CD1c-positive myeloid dendritic cell (primary cell): ENCODE measurements at regions not wholly inside any gene's neighbourhood (a gene's known extent, or its start where the extent isn't known, plus 50 kb on each side); places are given as distances from the start of the nearest gene placed in this dataset.
A peak's percentile ranks its signal among the peaks of the same experiment; 100 is the strongest.

Experiments
- DNase-seq: peaks from one replicate; pipeline ENCODE4 v3.0.0-alpha.2; 2016; ENCODE audit errors: extremely low spot score

GRCh38 chr2:144158096-144158495, 361.8 kb downstream of the ZEB2 start:
- no peak for DNase-seq

DNA sequence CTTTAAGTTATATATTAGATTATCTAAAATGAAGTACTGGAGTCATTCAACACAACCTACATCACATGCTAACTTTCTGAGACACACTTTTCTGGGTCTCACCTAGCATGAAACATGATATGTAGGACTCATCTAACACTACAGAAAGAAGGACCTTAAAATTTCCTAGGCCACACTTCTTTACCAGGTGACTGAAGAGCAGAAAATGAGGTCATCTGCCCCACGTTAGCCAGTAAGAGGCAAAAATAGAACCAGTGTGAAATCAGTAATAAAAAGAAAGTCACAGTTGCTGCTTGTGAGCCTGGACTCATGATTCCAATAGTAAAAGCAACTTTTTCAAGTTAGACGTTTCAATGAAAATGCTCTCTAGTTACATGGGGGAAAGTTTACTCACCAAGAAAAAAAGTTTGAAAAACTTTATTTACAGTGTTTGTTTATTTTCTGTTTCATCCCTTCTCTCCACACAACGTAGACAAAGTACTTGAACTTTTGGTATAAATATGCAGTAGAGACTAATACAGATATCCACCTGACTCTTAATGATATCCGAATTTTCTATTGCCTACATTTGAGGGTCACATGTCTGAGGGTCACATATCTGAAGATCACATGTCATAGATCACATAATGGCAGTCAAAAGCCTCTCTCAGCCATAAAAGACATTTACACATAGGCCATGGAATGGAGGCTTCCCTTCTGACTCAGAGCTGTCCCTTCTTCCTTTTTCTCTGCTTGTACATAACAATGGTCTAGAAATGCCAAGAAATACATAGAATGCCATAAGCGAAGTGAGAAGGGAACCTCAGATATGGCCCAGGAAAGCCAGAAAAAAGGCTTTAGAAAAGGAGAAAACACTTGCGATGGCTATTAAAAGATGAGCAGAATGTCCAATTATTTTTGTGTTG, 362.9 kb downstream of the ZEB2 start:
- no peak for DNase-seq

GRCh38 chr2:144154205-144154604, 365.7 kb downstream of the ZEB2 start:
- no peak for DNase-seq

- peak; percentile 69 for DNase-seq
Observed at GRCh38 chr2:144152817-144153271, 367.1 kb downstream of the ZEB2 start.

- DNase-seq: no peak
Observed at GRCh38 chr2:144151851-144152250, 368.1 kb downstream of the ZEB2 start.

DNA sequence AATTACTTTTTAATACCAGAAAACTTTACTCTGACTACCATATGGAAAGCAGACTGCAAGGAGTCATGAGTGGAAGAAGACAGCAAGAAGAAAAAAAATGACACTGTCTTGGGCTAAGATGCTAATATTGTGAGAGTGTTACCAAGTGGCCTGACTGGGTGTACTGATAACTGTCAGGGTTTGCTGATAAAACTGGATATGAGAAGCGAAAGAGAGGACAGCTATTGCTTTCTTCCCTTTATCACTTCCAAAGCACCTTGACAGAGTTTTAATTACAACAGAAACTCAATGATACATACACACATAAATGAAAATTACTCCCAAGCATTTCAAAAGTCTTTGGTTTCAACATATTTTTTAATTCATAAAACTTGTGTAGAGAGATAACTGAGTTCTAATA, 368.5 kb downstream of the ZEB2 start:
- no peak for DNase-seq

- no peak for DNase-seq
Observed at GRCh38 chr2:144147356-144147755, 372.6 kb downstream of the ZEB2 start.

GRCh38 chr2:144146876-144147275, 373.0 kb downstream of the ZEB2 start:
- no peak for DNase-seq

DNA sequence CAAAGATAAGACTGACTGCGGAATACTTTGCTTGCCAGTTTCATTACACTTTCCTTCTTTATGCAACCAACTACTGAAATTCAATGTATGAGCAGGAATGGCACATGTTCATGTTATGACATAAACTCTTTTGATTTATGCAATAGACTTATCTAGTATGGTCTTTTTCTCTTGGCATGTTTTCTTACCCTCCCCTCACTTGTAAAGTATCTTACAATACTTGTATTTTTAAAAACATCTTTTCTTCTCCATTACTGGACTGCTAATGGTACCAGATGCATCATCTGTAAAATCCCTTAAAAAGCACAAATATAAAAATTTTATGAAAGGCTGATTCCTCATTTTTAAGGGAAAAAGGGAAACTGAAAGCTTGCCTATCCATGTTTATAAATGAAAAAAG, 373.8 kb downstream of the ZEB2 start:
- DNase-seq: no peak

GRCh38 chr2:144143294-144144151, 376.4 kb downstream of the ZEB2 start:
- peak; percentile 82 for DNase-seq

GRCh38 chr2:144140891-144141290, 379.0 kb downstream of the ZEB2 start:
- peak; percentile 34 for DNase-seq

DNA sequence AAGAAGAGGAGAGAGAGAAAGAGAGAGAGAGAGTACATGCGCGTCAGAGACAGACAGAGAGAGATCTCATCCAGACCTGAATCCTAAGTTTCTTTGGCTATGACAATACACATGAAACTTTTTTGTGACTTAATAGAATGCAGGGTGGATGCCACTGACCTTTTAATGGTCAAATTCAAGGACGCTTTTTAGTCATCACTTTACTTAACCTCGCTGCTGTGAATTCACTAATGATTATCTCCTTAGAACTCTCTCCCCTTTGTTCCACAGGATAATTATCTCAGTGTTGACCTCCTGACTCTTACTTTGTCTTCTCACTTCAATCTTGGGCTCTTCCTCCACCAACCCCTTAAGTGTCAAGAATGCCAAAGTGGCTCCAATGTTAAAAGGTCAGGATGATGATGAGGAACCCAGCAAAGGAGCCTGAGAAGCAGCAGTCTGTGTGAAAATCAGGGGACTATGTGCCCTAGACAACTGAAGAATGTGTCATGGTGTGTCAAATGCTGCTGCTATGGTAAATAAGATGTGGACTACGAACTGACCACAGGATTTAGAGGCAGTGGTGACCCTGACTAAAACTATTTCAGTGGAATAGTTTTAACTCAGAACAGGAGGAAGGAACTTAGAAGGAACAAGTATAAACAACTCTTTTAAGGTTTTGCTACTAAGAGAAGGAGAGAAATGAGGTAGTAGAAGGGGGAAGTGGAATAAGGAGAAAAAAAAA, 382.1 kb downstream of the ZEB2 start:
- peak; percentile 75 for DNase-seq

- DNase-seq: no peak
Observed at GRCh38 chr2:144137272-144137671, 382.6 kb downstream of the ZEB2 start.

- no peak for DNase-seq
Observed at GRCh38 chr2:144136297-144137010, 383.5 kb downstream of the ZEB2 start.

GRCh38 chr2:144133936-144134665, 385.8 kb downstream of the ZEB2 start:
- peak; percentile 70 for DNase-seq

- no peak for DNase-seq
Observed at GRCh38 chr2:144132357-144132756, 387.6 kb downstream of the ZEB2 start.

DNA sequence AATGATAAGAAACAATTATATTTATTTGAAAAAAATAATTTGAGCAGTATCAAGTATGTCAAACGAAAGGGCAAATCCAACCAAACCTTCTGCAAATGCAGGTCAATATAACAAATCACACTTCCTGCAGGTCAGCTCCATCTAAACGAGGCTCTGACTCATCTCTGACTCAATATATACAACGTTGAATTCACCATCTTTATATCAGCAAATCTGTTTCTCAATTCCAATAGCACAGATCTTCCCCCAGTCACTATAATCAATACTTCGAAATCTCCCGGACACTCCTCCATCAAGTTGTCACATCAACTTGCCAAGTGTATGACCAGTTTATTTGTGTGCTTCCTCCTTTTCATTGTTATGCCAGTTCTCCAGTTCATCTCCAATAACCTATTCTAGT, 388.9 kb downstream of the ZEB2 start:
- DNase-seq: no peak

DNA sequence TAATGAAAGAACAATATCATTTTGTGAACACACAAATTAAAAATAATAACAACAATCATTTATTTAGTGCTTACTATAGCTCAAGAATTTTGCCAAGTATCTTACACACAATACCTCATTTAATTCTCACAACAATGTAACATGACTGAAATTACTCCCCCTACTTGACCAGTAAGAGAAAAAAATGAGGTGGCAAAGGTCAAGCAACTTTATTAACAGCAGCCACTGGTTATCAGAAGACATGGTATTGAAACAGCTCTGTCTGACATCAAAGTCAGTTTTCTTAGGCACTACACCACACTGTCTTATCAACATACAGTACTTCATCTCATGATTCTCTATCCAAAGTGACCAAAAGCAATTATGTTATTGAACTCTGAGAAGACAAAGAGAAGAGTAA, 389.4 kb downstream of the ZEB2 start:
- no peak for DNase-seq

GRCh38 chr2:144128130-144128746, 391.7 kb downstream of the ZEB2 start:
- DNase-seq: no peak

GRCh38 chr2:144127693-144128092, 392.2 kb downstream of the ZEB2 start:
- no peak for DNase-seq
